Retinal pigment epithelial cell (primary cell): ENCODE measurements at regions not wholly inside any gene's neighbourhood (a gene's known extent, or its start where the extent isn't known, plus 50 kb on each side); places are given as distances from the start of the nearest gene placed in this dataset.

Experiments used
- DNase-seq: peaks from one replicate; pipeline ENCODE4 v3.0.0-alpha.2; 2010; ENCODE audit warnings: low read depth
- H3K4me3 ChIP-seq: 2 replicates; pipeline ENCODE4 v1.5.1; 2011; ENCODE audit warnings: mild to moderate bottlenecking, low read length, control low read depth, moderate library complexity
- CTCF ChIP-seq: conservative IDR thresholded peaks from 2 replicates; pipeline ENCODE4 v1.5.1; 2011; ENCODE audit warnings: low read depth, low read length, control low read depth, inconsistent platforms

- H3K4me3 ChIP-seq = no peak overlapping the region
- DNase-seq = no peak
- TF ChIP-seq CTCF = no peak
Observed at GRCh38 chr1:38549191-38549590, 310.4 kb downstream of the RRAGC start.

GRCh38 chr1:38547321-38547720 lies 312.3 kb downstream of the RRAGC start:
- H3K4me3 ChIP-seq = no peak overlapping the region
- TF ChIP-seq CTCF = no peak
- DNase-seq = no peak

- H3K4me3 ChIP-seq = no peak overlapping the region
- DNase-seq = no peak
- TF ChIP-seq CTCF = no peak
Observed at GRCh38 chr1:38546636-38547035, 312.9 kb downstream of the RRAGC start.

GRCh38 chr1:38541223-38541622 lies 318.3 kb downstream of the RRAGC start:
- no peak for DNase-seq
- no peak overlapping the region for H3K4me3 ChIP-seq
- TF ChIP-seq CTCF = no peak

- DNase-seq = no peak
- no peak for TF ChIP-seq CTCF
- no peak overlapping the region for H3K4me3 ChIP-seq
Observed at GRCh38 chr1:38539931-38540330, 319.6 kb downstream of the RRAGC start.

GRCh38 chr1:38538834-38539233 lies 320.7 kb downstream of the RRAGC start:
- no peak overlapping the region for H3K4me3 ChIP-seq
- DNase-seq = no peak
- no peak for TF ChIP-seq CTCF

- no peak for DNase-seq
- no peak overlapping the region for H3K4me3 ChIP-seq
- no peak for TF ChIP-seq CTCF
Observed at GRCh38 chr1:38536089-38536488, 323.5 kb downstream of the RRAGC start.
